ENCODE measurements at regions not wholly inside any gene's neighbourhood (a gene's known extent, or its start where the extent isn't known, plus 50 kb on each side); places are given as distances from the start of the nearest gene placed in this dataset.

DNA sequence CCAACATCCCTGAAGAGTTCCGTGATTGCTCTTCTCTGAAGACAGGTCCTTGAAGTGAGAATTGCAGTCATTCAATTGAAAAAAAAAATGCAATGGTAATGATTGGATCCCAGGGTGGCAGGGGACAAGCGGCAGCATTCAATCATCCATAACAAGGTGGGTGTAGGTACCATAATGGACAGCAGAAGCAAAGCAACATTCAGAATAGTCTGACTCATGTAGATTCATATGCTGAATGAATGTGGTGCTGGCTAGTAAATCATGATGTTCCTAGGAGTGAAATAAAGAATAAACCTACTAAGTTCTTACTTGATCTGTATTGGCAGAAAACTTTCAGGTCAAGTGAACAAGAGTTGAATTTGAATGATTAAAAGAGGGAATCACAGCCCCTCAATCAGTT lies 319.6 kb downstream of the GPATCH2 start:
- no peak for DNase-seq

DNA sequence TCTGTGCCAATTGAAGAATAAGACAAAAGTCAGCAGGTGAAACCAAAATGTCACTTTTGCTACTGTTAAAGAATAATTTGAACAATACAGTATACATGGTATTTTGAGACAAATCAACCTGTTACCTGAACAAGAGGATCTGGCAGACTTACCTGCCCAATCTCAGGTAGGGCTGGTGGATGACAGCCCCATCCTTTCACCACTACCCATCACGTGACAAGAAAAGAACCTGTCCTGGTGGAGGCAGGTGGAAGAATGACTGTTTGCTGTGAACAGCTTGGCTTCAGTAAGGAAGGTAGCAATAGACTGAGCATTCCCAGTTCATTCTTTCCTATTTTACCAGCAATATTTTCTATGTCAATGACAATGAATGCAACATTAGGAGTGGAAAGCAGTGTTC lies 349.6 kb downstream of the GPATCH2 start:
- no peak for DNase-seq

DNA sequence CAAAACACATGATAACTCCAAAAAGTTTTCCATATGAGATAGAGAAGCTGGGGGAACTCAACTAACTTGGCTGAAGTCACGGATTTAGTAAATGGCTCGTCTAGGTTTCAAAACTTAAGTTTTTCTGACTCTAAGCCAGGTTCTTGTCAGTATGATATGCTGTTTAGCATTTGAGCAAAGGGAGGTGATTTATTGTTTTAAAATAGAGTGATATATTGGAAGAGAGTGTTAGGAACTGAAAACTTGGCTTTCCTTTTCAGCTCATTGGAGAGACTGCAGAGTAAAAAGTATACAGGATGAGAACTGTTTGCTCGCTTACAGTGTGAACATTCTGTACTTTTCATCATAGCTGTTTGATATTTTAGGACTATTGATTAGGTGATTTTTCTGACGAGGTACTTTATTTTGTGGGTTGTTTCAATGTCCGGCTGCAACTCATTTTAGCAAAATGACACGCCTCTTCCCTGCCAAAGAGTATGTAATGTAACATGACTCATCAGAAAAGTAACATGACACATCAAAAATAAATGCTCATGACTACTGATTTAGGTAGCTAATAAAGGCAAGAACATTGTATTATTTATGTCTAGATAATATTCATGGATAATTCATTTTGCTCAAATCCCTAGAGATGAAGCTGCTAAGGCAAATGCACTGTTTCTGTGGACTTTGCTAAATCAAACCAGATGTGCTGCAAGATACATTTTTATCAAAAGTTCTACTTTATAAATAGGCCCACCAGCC lies 355.1 kb downstream of the GPATCH2 start:
- no peak for DNase-seq

DNA sequence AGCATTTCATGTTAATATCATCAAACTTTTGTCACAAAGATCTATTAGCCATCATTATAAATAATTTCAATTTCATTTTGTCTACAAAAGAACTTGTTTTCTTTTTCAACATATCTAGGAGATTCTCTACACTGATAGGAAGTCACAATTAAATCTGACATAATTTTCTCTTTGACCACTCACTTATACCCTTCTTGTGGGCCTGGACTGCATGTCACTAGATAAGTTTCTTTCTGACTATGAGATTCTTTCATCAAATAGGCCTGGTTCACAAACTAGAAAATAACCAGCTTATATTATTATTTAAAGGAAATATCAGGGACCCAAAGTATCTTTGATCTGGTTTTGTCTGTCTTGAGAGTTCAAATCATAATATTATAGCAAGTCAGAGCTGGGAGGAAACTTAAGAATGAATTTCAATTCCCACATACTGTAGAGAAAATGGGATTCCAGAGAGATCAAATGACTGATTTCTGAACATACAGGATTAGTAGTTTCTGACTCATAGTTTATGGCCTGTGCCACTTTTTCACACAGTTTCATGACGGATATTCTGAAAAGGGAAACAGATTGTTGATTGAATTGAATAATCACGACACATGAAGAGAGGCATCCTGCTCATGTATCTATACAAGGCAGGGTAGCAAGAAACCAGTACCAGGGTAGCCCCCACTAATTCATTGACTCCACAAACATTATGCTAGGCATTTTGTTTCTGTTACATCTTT lies 355.8 kb downstream of the GPATCH2 start:
- DNase-seq, result no peak

DNA sequence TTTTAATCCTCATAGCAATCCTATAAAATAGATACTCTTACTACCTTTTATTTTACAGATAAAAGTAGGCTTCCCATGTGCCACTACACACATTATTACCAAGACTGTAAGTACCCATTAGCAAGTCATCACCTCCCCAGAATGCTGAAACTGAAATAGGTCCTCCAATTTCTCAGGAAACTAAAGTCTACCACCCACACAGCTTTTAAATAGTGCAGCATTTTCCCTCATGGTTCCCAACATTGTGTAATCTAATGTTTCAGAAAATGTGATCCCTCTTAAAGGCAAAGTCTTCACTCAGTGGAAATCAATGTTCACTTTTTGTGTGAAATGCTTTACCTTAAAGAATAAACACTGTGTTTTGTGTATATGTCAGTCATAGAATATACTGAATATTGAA lies 356.5 kb downstream of the GPATCH2 start:
- DNase-seq, result no peak

DNA sequence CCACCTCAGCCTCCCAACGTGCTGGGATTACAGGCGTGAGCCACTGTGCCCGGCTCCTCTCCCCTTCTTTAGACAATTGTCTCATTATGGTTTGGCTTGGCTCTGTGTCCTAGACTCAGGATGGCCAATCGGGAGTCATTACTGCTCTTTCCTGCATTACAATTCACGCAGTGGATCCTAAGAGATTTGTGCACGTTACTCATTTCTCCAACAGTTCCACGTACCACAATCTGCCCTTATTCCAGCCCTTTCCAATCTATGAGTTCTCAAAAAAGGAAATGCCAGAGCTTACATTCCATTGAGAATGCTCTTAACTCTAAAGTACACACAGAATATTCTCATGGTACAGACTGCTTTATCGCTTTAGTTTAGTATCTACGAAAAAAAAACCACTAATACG lies 357.0 kb downstream of the GPATCH2 start:
- DNase-seq, result no peak

DNA sequence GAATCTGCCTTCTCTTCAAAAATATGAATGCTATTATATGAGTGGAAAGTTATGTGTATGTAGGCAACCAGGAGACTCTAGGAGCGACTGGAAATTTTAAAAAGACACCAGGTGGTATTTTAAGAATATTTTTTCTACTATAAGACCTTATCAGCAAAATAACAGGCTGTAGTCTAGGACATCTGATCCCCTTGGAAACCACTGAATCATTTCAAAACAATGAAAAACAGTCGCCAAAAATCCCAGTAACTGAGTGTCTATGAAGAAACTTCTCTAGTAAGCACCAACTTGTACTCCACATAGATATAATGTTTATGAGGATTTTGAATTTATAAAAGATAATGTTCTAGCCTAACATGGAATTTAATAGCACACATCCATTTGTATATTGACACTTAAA lies 358.5 kb downstream of the GPATCH2 start:
- peak; percentile 59 for DNase-seq

DNA sequence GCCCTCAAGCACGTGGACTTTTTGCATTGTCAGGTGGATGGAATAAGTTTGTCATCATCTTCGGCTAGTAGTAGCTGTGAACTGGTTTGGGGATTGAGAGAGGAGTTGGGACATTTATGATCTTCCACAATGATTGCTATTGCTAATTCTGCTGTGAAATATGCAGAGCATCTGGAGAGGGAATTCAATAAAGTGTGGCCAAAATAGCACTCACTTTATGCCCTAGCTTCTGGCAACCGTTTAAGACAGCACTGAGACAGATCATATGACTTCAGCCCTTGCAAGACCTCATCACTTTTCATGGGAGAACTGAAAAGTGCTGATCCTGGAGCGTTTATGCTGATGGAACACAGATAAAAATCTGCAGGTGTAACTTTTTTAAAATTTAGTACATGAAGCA lies 360.8 kb downstream of the GPATCH2 start:
- peak; percentile 12 for DNase-seq

DNA sequence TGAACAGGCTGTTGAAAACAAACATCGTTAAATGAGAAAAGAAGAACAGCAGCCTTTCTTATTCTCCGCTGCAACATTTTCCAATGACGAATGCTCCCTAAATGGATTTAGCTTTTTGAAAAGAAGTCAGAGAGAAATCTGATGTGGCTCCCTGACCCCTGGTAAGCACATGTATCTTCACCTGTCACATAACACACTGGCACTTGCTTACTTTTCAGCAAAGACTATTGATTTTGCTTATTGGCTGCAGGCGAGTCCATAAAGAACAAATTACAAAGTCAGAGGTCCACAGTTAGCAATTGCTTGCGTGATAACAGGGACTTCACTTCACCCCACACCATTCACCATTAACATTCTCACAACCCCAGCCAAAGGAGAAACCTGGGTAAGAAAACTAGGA lies 362.8 kb downstream of the GPATCH2 start:
- no peak for DNase-seq

DNA sequence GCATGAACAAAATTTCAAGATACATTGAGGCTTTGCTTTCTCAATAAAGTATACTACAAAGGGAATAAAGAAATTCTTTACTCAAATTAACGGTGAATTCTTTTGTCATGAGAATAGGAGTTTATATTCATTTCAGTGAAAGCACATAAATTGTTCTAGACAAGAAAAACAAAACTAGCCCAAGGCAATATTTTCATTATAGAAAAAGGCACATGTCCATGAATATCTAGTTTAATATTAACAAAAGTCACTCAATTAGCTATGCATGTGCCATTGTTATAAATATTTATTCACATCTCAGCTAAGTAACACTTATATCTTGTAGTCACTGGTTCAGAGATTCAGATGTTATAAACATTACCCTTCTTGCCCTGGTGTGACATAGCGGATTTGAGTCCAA lies 369.3 kb downstream of the GPATCH2 start:
- DNase-seq, result no peak

DNA sequence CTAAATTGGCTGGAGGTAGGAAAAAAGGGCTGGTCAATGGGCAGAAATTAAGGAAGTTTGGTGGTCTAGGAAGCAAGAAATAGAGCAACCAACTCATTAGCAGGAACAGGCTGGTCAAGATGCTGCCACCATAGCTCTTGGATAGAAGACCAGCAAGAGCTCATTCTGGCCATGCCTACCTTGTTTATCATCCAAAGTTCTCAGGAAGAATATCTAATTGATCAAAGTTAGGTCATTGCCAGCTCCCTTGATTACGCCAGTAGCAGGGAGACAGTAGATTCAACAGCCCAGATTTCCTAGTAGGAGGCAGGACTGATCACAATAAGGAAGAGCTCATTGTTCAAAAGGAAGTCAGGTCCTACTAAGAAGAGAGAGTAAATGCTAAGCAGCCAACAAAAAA lies 370.2 kb downstream of the GPATCH2 start:
- no peak for DNase-seq

DNA sequence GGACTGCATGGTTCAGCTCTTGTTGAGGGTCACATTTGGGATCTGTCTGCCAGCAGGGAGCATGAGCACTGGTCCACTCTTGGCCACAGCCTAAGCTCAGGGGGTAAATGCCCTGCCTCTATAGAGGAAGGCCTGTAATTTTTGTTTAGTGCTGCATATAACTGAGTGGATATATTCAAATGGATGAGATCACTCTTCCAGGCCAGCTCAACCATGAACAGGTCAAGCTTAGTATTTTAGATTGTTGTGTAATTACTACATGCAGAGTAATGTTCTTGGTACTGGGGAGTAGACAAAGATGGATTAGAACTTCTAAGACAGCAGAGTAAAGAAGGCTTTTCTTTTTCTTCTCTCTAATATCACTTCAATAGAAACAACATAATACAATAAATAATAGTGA lies 376.9 kb downstream of the GPATCH2 start:
- no peak for DNase-seq

DNA sequence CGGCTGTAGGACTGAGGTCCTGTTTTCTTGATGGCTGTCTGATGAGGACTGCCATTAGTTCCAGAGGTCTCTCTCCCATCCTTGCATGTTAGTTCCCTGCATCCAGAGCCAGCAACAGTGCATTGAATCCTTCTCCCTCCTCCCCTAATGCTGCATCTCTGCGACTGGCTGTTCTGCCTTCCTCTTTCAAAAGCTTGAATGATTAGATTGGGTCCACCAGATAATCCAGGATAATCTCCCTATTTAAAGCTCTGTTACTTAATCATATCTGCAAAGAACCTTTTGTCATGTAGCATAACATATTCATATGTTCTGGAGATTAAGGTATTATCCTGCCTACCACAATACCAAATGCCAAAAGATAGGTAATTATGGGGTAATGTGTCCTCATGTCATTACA lies 377.5 kb downstream of the GPATCH2 start:
- no peak for DNase-seq

DNA sequence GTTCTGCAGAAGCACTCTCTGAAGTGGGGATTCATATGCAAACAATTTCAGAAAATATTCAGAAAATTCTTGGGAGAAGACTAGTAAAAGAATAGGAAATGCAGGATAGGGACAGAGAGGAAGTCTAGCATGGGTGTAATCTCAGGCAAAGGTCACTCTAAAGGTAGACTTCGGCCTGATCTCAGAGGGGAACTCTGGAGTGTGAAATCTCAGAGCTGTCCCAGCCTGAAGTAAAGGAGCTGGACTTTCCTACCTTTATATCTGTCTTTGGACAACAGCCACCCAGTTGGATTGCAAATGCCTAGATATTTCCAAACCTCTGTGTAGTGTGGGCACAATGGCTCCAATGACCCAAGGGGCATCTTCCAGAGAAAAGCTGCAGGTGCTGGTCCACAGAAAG lies 379.8 kb downstream of the GPATCH2 start:
- DNase-seq, result no peak

DNA sequence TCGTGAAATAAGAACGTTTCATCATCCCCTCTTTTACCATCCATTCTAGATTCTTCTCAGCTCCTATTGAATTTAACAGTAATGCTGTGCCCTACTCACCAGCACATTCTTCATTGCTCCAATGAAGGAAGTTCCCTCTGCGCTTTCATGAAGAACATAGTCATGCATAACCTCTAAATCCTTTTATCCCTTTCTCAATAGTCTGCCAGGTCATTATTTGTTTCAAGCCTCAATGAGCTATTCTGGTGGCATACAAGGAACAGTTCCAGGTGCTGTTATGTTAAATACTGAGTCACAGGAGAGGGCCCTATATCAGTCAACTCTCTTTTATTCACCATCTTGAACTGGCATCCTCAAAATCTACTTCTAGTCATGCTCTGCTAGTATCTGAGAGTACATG lies 381.0 kb downstream of the GPATCH2 start:
- no peak for DNase-seq

DNA sequence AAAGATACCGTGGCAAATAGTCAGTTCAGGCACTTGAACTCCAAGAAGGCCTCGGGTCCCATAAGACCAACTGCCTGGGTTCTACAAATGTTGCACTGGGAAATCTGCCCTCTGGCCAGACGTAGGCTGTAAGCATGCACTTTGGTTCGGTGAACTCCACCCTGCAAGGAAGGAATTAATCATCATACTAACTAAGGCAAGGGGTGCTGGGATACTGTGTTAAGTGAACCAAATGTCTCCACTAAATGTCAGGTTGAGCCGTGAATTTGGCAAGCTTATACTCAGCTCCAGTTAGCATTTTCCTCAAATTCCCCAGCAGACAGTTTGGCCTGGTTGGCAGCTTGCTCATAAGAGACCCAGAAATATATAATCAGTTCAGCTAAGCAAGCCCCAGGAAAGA lies 385.9 kb downstream of the GPATCH2 start:
- DNase-seq, result no peak

DNA sequence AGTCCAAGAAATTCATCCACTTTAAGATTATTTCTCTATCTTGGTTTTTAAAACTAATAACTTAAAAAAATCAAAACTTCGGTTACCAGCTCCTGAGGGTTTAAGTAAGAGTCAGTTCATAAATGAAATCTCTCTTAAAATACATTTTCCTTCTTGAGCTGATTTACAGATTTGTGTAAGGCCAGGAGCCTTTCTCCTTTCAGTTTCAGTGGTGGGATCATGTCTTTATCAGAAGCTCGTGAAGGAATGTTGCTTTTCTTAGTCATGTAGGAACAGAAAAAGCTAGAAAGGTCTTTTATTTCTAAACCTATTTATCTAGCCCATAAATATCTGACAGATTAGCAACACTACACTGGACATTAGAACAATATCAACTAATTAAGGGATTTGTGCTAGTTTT lies 390.2 kb downstream of the GPATCH2 start:
- no peak for DNase-seq

DNA sequence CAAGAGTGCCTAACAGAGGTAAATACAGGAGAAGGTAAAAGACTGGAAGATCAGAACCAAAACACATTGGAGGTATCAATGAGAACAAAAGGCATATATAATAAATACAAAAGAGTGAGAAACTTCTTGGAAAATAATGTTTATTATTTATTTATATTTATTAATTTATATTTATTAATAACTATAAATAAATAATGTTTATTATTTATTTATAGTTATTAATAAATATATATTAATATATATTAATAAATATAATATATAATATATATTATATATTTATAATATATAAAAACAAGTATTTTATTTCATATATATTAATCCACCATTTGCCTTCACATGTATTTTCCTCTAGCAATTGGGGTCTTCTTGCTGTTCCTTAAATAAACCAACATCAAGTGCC lies 391.9 kb downstream of the GPATCH2 start:
- no peak for DNase-seq

DNA sequence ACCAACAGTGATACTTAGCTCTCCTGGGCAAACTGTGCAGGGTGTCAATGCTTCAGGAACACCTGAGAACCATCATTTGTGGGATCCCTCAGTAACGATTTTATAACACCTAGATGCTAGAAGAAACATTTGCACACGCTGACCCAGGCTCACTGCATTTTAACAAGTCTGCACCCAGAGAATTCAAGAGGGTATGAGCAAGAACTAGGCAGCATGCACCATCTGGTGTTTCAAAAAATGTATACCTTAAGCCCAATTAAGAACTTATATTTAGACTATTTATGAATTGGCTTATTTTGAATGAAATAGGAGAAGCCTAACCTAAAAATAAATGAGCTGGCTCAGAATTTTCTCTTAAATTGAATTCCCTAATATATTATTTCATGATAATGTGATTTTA lies 400.5 kb downstream of the GPATCH2 start:
- DNase-seq, result peak; percentile 77

DNA sequence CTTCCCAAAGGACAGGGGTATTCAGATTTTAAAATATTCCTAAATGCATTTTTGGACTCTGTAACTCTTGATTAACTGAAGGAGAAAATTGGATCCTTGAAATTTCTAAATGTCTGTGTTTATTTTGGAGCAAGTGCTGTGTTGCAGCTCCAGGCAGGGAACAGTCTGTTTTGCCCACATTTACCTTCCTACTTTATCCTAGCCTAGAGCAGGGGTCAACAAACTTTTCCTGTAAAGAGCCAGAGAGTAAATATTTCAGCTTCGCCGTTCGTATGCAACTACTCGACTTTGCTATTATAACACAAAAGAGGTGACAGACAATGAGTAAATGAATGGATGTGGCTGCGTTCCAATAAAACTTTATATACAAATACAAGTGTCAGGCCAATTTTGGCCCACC lies 402.2 kb downstream of the GPATCH2 start:
- DNase-seq, result no peak

DNA sequence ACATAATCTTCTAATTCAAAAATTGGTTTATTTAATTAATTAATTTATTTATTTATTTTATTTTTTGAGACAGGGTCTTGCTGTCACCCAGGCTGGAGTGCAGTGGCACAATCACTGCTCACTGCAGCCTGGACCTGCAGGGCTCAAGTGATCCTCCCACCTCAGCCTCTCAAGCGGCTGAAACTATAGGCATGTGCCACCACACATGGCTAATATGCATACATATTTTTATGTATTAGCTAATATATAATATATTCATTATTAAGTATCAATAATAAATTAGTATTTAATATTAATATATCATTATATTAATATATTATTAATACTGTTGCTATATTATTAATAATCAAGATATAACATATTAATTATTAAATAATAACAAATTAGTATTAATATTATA lies 406.7 kb downstream of the GPATCH2 start:
- no peak for DNase-seq

DNA sequence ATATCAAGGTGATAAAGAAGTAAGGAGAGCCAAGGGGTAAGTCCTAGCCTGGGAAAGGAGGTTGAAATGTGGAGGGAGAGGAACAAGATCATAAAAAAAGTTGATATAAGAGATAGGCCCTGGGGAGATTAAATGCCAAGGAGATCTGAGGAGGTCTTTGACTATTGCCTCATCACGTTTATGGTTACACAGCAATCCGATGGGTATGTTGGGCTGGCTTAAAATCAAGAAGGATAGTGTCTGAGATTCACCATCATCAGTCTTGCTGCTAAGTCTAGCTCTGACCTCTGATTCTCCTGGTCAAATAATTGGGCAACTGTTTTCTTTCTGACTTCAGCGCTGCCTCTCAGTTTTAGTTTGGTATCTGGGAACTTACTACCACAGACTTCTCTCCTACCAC lies 416.3 kb downstream of the GPATCH2 start:
- DNase-seq, result no peak

DNA sequence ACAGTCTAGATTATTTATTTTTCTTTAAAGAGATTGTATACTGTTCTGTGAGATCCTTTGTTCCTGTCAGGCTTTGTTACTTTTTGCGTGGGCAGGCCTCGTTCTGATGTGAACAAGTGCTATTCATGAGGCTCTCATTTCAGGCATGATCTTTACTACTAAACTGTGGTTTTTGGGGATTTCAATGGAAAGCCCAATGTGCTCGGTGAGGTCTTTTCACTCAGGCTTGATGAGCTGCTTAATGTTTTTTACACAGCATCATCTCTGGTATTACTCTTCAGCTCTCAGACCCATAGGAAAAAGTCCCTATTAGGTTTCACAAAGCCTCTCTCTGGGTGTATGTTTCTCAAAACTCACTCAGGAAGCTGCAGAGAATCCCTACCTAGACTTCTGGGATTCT lies 419.4 kb downstream of the GPATCH2 start:
- no peak for DNase-seq

DNA sequence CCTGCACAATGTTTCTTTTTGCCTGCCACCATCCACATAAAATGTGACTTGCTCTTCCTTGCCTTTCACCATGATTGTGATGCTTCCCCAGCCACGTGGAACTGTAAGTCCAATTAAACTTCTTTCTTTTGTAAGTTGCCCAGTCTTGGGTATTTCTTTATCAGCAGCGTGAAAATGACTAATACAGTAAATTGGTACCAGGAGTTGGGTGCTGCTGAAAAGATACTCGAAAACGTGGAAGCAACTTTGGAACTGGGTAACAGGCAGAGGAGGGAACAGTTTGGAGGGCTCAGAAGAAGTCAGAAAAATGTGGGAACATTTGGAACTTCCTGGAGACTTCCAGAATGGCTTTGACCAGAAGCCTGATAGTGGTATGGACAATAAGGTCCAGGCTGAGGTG lies 425.3 kb downstream of the GPATCH2 start:
- DNase-seq, result no peak

DNA sequence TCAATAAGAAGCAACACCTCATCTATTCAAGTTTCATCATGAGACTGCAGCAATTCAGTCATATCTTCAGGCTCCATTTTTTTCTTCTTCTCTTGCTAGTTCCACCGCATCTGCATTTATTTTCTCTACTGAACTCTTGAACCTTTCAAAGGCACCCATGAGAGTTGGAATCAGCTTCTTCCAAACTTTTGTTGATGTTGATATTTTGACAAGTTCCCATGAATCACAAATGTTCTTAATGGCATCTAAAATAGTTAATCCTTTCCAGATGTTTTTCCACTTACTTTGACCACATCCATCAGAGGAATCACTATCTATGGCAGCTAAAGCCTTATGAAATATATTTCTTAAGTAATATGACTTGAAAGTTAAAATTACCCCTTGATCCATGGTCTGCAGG lies 434.3 kb downstream of the GPATCH2 start:
- no peak for DNase-seq
